Adipocyte (in vitro differentiated cells): ENCODE measurements at regions not wholly inside any gene's neighbourhood (a gene's known extent, or its start where the extent isn't known, plus 50 kb on each side); places are given as distances from the start of the nearest gene placed in this dataset.

Source experiments
- DNase-seq: peaks from one replicate; pipeline ENCODE4 v3.0.0-alpha.2; 2015; ENCODE audit warnings: low read depth
- H3K27me3 ChIP-seq: replicated peaks from 2 replicates; pipeline ENCODE4 v1.7.0; 2013; ENCODE audit warnings: mild to moderate bottlenecking, low read length, moderate library complexity; ENCODE audit not compliant: control insufficient read depth, insufficient read depth
- H3K36me3 ChIP-seq: 2 replicates; pipeline ENCODE4 v1.7.0; 2013; ENCODE audit warnings: low read length, mild to moderate bottlenecking, moderate library complexity; ENCODE audit not compliant: control insufficient read depth, insufficient read depth, severe bottlenecking
- H3K4me1 ChIP-seq: 2 replicates; pipeline ENCODE4 v1.7.0; 2013; ENCODE audit warnings: mild to moderate bottlenecking, low read length, moderate library complexity; ENCODE audit not compliant: control insufficient read depth, insufficient read depth
- H3K4me3 ChIP-seq: 2 replicates; pipeline ENCODE4 v1.7.0; 2013; ENCODE audit warnings: mild to moderate bottlenecking, low read length, moderate library complexity
- H3K9ac ChIP-seq: 2 replicates; pipeline ENCODE4 v1.7.0; 2013; ENCODE audit warnings: mild to moderate bottlenecking, low read length, moderate library complexity
- H3K9me3 ChIP-seq: 2 replicates; pipeline ENCODE4 v1.7.0; 2013; ENCODE audit warnings: mild to moderate bottlenecking, low read length, moderate library complexity; ENCODE audit not compliant: control insufficient read depth

GRCh38 chr2:150042500-150043171 is 444.8 kb downstream of the RND3 start:
- DNase-seq, result no peak
- no peak overlapping the region for H3K9ac ChIP-seq
- H3K36me3 ChIP-seq, result no peaks in the 10 kb centered on the region
- H3K4me3 ChIP-seq, result no peak overlapping the region
- H3K27me3 ChIP-seq, result no peaks in the 10 kb centered on the region
- H3K4me1 ChIP-seq, result peaks cover 6% of the 10 kb centered on the region
- H3K9me3 ChIP-seq, result no peaks in the 10 kb centered on the region

DNA sequence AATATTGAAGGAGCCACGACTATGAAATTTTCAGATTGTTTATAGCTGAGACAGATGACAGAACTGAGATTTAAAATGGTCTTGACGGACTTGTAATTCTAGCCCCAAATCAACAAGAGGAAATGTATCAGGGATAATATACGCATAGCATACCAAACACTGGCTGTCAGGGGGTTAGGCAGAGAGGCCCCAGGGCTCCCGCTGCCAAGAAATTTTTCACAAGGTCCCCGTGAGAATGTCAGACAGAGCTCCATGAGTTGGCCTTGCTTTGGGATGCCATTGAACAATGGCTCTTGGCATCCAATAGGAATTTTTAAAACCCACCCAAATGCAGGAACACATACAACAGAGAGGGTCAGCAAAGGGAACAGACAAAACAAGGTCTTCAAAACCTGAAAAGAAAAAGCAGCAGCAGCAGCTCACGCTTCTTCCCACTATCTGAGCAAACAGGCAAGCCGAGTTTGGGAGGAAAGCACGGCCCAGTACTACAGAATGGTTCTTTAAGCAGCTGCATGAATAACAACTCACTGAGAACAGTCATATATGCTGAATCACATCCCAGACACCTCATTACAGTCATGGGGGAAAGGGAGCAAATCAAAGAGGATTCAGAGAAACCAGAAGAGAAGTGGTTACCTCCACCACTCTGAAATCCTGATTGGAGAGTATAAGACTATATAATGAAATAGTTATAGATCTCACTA is 445.6 kb downstream of the RND3 start:
- Histone ChIP-seq H3K36me3 (no peaks in the 10 kb centered on the region), H3K4me3 (no peak overlapping the region), H3K9ac (no peak overlapping the region), H3K9me3 (no peaks in the 10 kb centered on the region), H3K4me1 (peaks cover 6% of the 10 kb centered on the region), H3K27me3 (no peaks in the 10 kb centered on the region)
- no peak for DNase-seq

- no peak overlapping the region for H3K9ac ChIP-seq
- H3K9me3 ChIP-seq, result no peaks in the 10 kb centered on the region
- H3K27me3 ChIP-seq, result no peaks in the 10 kb centered on the region
- H3K4me3 ChIP-seq, result no peak overlapping the region
- H3K36me3 ChIP-seq, result no peaks in the 10 kb centered on the region
- no peaks in the 10 kb centered on the region for H3K4me1 ChIP-seq
- DNase-seq, result no peak
Observed at GRCh38 chr2:150036622-150037021, 449.0 kb upstream of the MMADHC start.

GRCh38 chr2:150034665-150035064 is 447.1 kb upstream of the MMADHC start:
- Histone ChIP-seq H3K36me3 (no peaks in the 10 kb centered on the region), H3K9me3 (no peaks in the 10 kb centered on the region), H3K27me3 (no peaks in the 10 kb centered on the region), H3K4me3 (no peak overlapping the region), H3K4me1 (peaks cover 5% of the 10 kb centered on the region), H3K9ac (no peak overlapping the region)
- no peak for DNase-seq

- peak; percentile 22 for DNase-seq
- H3K4me3 ChIP-seq, result no peak overlapping the region
- no peaks in the 10 kb centered on the region for H3K27me3 ChIP-seq
- H3K4me1 ChIP-seq, result peaks cover 5% of the 10 kb centered on the region
- H3K36me3 ChIP-seq, result no peaks in the 10 kb centered on the region
- no peaks in the 10 kb centered on the region for H3K9me3 ChIP-seq
- no peak overlapping the region for H3K9ac ChIP-seq
Observed at GRCh38 chr2:150030436-150031190, 443.0 kb upstream of the MMADHC start.

GRCh38 chr2:150028322-150028721 is 440.7 kb upstream of the MMADHC start:
- no peak overlapping the region for H3K9ac ChIP-seq
- H3K9me3 ChIP-seq, result no peaks in the 10 kb centered on the region
- H3K4me1 ChIP-seq, result peaks cover 5% of the 10 kb centered on the region
- no peaks in the 10 kb centered on the region for H3K27me3 ChIP-seq
- no peaks in the 10 kb centered on the region for H3K36me3 ChIP-seq
- H3K4me3 ChIP-seq, result no peak overlapping the region
- DNase-seq, result no peak

GRCh38 chr2:150027164-150027563 is 439.6 kb upstream of the MMADHC start:
- no peaks in the 10 kb centered on the region for H3K36me3 ChIP-seq
- peaks cover 5% of the 10 kb centered on the region for H3K4me1 ChIP-seq
- DNase-seq, result no peak
- H3K9ac ChIP-seq, result no peak overlapping the region
- no peak overlapping the region for H3K4me3 ChIP-seq
- no peaks in the 10 kb centered on the region for H3K9me3 ChIP-seq
- H3K27me3 ChIP-seq, result no peaks in the 10 kb centered on the region

DNA sequence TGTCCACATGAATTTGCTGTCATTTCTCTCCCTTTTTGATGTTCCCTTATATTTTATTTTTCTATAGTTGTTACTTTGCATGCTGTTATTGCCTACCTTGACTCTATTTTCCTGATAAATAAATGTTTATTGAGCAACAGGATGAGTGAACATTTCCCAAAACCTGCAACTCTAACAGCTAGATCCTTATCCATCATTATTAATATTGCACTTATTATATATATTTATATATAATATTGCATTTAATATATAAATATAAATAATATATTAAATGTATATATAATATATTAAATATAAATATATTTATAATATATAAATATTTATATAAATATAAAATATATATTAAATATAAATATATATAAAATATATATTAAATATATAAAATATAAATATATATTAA is 436.1 kb upstream of the MMADHC start:
- H3K9ac ChIP-seq, result no peak overlapping the region
- no peak for DNase-seq
- no peaks in the 10 kb centered on the region for H3K36me3 ChIP-seq
- H3K9me3 ChIP-seq, result no peaks in the 10 kb centered on the region
- no peaks in the 10 kb centered on the region for H3K4me1 ChIP-seq
- no peak overlapping the region for H3K4me3 ChIP-seq
- no peaks in the 10 kb centered on the region for H3K27me3 ChIP-seq

DNA sequence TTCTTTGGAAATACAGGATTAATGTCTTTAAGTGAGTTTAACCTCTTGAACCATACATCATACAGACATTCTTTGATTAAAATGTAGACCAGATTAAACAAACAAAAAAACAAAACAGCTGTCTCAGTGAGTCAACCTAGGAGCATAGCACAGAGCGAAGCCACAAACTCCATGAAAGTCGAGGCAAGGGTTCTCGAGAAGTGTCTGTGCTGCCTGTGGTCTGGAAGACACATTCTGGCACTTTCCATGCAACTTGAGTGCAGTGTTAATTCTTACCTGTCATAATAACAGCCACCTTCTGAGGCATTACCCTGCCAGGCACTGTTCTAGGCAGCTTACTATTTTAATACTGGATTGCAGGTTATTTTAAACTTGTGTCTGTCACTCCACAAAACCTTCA is 435.5 kb upstream of the MMADHC start:
- peak; percentile 17 for DNase-seq
- Histone ChIP-seq H3K27me3 (no peaks in the 10 kb centered on the region), H3K9ac (no peak overlapping the region), H3K36me3 (no peaks in the 10 kb centered on the region), H3K9me3 (no peaks in the 10 kb centered on the region), H3K4me3 (no peak overlapping the region), H3K4me1 (no peaks in the 10 kb centered on the region)

DNA sequence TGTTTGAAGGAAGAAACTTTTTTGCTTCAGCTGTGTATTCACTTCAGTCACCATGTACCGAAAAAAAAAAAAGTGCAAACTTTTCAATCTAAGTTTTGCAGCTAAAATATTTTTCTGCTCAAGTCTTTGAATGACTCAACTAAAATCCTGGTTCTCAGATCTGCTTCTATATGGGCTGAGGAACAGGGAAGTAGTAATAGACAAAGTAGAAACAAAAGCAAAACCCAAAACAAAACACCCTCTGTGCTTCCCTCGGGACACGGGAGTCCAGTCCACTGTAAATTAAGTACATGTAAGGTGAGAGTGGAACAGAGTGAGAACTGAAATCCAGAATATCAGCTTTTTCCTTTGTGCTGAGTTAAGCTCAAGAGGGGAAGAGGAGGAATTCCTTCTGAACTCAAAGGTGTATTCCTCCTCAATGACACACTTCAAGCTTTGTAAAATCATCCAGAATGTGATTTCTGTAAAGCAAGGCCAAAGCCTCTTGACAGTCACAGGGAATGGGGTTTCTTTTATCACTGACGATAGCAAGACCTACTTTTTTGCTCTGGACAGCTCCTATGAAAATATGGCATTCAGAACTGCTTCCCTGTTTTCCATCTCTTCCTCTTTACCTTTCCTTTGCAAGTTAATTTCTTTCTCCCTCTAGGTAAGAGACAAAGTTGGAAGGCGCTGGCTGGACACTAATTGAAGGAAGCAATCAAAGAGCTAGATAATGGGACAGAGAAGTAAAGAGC is 433.5 kb upstream of the MMADHC start:
- DNase-seq, result no peak
- no peak overlapping the region for H3K9ac ChIP-seq
- no peaks in the 10 kb centered on the region for H3K27me3 ChIP-seq
- H3K4me3 ChIP-seq, result no peak overlapping the region
- no peaks in the 10 kb centered on the region for H3K4me1 ChIP-seq
- H3K9me3 ChIP-seq, result no peaks in the 10 kb centered on the region
- no peaks in the 10 kb centered on the region for H3K36me3 ChIP-seq

GRCh38 chr2:150020221-150020620 is 432.6 kb upstream of the MMADHC start:
- DNase-seq, result no peak
- H3K9ac ChIP-seq, result no peak overlapping the region
- H3K27me3 ChIP-seq, result no peaks in the 10 kb centered on the region
- no peaks in the 10 kb centered on the region for H3K36me3 ChIP-seq
- H3K4me1 ChIP-seq, result no peaks in the 10 kb centered on the region
- no peak overlapping the region for H3K4me3 ChIP-seq
- no peaks in the 10 kb centered on the region for H3K9me3 ChIP-seq
